Keratinocyte (primary cell): ENCODE measurements at regions not wholly inside any gene's neighbourhood (a gene's known extent, or its start where the extent isn't known, plus 50 kb on each side); places are given as distances from the start of the nearest gene placed in this dataset.

Experiments used
- DNase-seq: peaks from one replicate; pipeline ENCODE4 v3.0.0-alpha.2; 2011; ENCODE audit warnings: low read depth, missing footprints, low spot score
- FAIRE-seq: peaks from 2 replicates; lab custom pipeline; 2011; peaks lifted over from hg19 to GRCh38; lab: Jason Lieb, UNC
- H2AFZ ChIP-seq: 2 replicates; pipeline ENCODE4 v1.6.0; 2012; ENCODE audit warnings: low read length, control low read depth, inconsistent platforms; ENCODE audit not compliant: control insufficient read depth
- H3K27ac ChIP-seq: 2 replicates; pipeline ENCODE4 v1.5.1; 2011; ENCODE audit warnings: low read length; ENCODE audit not compliant: control insufficient read depth, insufficient read depth
- H3K27me3 ChIP-seq: 3 replicates; pipeline ENCODE4 v1.6.0; 2011; ENCODE audit warnings: low read length; ENCODE audit not compliant: control insufficient read depth, insufficient read depth; ENCODE audit errors: extremely low read depth
- H3K36me3 ChIP-seq, 2 experiments: 2 replicates in 1 of 2; 3 replicates in 1 of 2; pipeline ENCODE4 v1.5.1; 2011; ENCODE audit warnings: low read length in 2 of 2, mild to moderate bottlenecking in 1 of 2; ENCODE audit not compliant: control insufficient read depth in 2 of 2, insufficient read depth in 2 of 2; ENCODE audit errors: extremely low read depth in 1 of 2
- H3K4me1 ChIP-seq: 3 replicates; pipeline ENCODE4 v1.5.1; 2011; ENCODE audit warnings: low read length; ENCODE audit not compliant: control insufficient read depth, insufficient read depth; ENCODE audit errors: extremely low read depth
- H3K4me2 ChIP-seq: 3 replicates; pipeline ENCODE4 v1.6.0; 2011; ENCODE audit warnings: low read depth, low read length; ENCODE audit not compliant: control insufficient read depth, insufficient read depth; ENCODE audit errors: extremely low read depth
- H3K4me3 ChIP-seq, 3 experiments: fragments of 200-600 bp in 1 of 3; sonication (generic) in 1 of 3; 2 replicates in 2 of 3; 3 replicates in 1 of 3; pipeline ENCODE4 v1.5.1; 2011 to 2016; ENCODE audit warnings: low read length in 3 of 3, mild to moderate bottlenecking in 3 of 3, control low read depth in 2 of 3, inconsistent platforms in 1 of 3, low read depth in 1 of 3, mixed read lengths in 1 of 3, mixed run types in 1 of 3, moderate library complexity in 1 of 3; ENCODE audit not compliant: control insufficient read depth in 2 of 3, insufficient read depth in 2 of 3; ENCODE audit errors: extremely low read depth in 1 of 3
- H3K79me2 ChIP-seq: 2 replicates; pipeline ENCODE4 v1.6.0; 2012; ENCODE audit warnings: low read length; ENCODE audit not compliant: control insufficient read depth, insufficient read depth
- H3K9ac ChIP-seq: 3 replicates; pipeline ENCODE4 v1.6.0; 2011; ENCODE audit warnings: low read length; ENCODE audit not compliant: control insufficient read depth, insufficient read depth; ENCODE audit errors: extremely low read depth
- H3K9me1 ChIP-seq: 3 replicates; pipeline ENCODE4 v1.6.0; 2011; ENCODE audit warnings: low read length; ENCODE audit not compliant: control insufficient read depth, insufficient read depth; ENCODE audit errors: extremely low read depth
- H3K9me3 ChIP-seq: 2 replicates; pipeline ENCODE4 v1.5.1; 2012; ENCODE audit warnings: low read depth, low read length; ENCODE audit not compliant: control insufficient read depth
- H4K20me1 ChIP-seq: 3 replicates; pipeline ENCODE4 v1.6.0; 2011; ENCODE audit warnings: low read length; ENCODE audit not compliant: control insufficient read depth, insufficient read depth; ENCODE audit errors: extremely low read depth
- EZH2 ChIP-seq: IDR thresholded peaks from one replicate; pipeline ENCODE4 v1.6.1; 2012; ENCODE audit warnings: inconsistent platforms, mild to moderate bottlenecking, low read length, moderate library complexity
- dilution Hi-C: fragments of 300-500 bp; cut with MboI; formaldehyde crosslinking; loops from one replicate; pipeline ENCODE4 v1.7.0; 2020; ENCODE audit warnings: low sequenced_read_pairs; ENCODE audit not compliant: extremely low pct_ligation_motif_present
- TF ChIP-seq, protein P1 (sequence below), 3 experiments: IDR thresholded peaks in 1 of 3; conservative IDR thresholded peaks in 1 of 3; optimal IDR thresholded peaks in 1 of 3; 2 replicates in 2 of 3; 3 replicates in 1 of 3; pipeline versions ENCODE3 to v1.5.1; 2011; ENCODE audit warnings: low read length in 3 of 3, mild to moderate bottlenecking in 3 of 3, moderate library complexity in 2 of 3, control low read depth in 1 of 3, inconsistent platforms in 1 of 3; ENCODE audit not compliant: insufficient read depth in 2 of 3; ENCODE audit errors: extremely low read depth in 1 of 3

DNA sequence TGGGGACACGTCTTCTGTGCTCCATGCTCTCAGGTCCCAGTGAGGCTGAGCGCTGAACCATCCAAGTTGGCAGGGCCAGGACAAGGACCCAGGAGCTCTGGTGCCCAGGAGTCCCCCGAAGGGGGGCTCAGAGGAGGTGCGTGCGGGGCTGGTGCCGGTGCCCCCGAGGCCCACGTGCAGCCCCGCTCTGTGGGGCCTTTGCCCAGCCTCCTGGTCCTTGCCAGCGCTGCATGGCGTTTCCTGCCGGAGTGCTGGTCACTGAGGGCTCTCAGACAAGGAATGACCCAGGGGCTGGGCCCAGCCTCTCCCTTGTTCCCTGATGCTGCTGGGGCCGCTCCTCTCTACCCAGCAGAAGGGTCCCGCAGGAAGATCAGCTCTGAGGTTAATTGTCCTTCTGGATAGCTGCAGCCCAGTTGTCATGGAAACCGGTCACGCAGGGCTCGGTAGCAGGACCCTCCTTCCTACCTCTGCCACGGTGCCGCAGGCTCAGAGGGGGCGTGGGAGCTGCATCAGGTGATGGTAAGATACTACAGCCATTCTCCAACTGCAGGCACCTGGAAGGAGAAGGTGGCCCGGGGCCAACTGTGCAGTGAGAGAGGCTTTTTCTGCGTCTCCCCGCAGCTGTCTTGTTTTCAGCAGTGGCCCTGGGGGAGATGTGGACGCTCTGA is 64.5 kb downstream of the RRM2 start:
- no peaks in the 10 kb centered on the region for H3K9me1 ChIP-seq
- H3K27me3 ChIP-seq: no peaks in the 10 kb centered on the region
- DNase-seq (no peak), FAIRE-seq (no peak)
- no peaks in the 10 kb centered on the region for H3K4me1 ChIP-seq
- dilution Hi-C loops: no loop called here
- no peaks in the 10 kb centered on the region for H3K79me2 ChIP-seq
- H3K27ac ChIP-seq: no peak overlapping the region
- H2AFZ ChIP-seq: no peak overlapping the region
- no peak overlapping the region for H3K4me2 ChIP-seq
- H3K4me3 ChIP-seq: no peak overlapping the region
- no peak overlapping the region for H3K9ac ChIP-seq
- H3K36me3 ChIP-seq: no peaks in the 10 kb centered on the region
- H4K20me1 ChIP-seq: no peaks in the 10 kb centered on the region
- TF ChIP-seq EZH2: no peak
- TF ChIP-seq, protein P1, sequence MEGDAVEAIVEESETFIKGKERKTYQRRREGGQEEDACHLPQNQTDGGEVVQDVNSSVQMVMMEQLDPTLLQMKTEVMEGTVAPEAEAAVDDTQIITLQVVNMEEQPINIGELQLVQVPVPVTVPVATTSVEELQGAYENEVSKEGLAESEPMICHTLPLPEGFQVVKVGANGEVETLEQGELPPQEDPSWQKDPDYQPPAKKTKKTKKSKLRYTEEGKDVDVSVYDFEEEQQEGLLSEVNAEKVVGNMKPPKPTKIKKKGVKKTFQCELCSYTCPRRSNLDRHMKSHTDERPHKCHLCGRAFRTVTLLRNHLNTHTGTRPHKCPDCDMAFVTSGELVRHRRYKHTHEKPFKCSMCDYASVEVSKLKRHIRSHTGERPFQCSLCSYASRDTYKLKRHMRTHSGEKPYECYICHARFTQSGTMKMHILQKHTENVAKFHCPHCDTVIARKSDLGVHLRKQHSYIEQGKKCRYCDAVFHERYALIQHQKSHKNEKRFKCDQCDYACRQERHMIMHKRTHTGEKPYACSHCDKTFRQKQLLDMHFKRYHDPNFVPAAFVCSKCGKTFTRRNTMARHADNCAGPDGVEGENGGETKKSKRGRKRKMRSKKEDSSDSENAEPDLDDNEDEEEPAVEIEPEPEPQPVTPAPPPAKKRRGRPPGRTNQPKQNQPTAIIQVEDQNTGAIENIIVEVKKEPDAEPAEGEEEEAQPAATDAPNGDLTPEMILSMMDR (optimal IDR thresholded peaks at IDR 0.05 in 1 of 3, IDR thresholded peaks at IDR 0.05 in 1 of 3, conservative IDR thresholded peaks at IDR 0.05 in 1 of 3; ENCODE audit: extremely low read depth in 1 of 3, insufficient read depth in 2 of 3, low read length in 3 of 3): no peak
- no peaks in the 10 kb centered on the region for H3K9me3 ChIP-seq

DNA sequence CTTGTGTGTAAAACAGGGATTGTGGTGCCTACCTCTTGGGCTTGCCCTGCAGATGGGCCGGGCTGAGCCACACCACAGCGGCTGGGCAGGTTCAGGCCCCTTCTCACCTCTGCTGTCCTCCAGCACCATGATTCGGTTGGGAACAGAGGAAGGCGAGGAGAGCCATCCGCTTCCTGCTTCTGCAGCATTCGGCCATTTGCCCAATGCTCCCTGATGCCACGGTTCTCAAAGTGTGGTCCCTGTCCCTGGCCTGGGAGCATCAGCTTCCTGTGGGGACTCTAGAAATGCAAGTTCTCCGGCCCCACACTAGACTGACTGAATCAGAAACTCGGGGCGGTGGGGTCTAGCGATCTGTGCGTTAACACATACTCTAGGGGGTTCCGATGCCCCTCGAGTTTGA is 65.1 kb downstream of the RRM2 start:
- no peaks in the 10 kb centered on the region for H4K20me1 ChIP-seq
- no peaks in the 10 kb centered on the region for H3K27me3 ChIP-seq
- H3K36me3 ChIP-seq: no peaks in the 10 kb centered on the region
- no peaks in the 10 kb centered on the region for H3K79me2 ChIP-seq
- H3K9me1 ChIP-seq: no peaks in the 10 kb centered on the region
- TF ChIP-seq, protein P1 (optimal IDR thresholded peaks at IDR 0.05 in 1 of 3, IDR thresholded peaks at IDR 0.05 in 1 of 3, conservative IDR thresholded peaks at IDR 0.05 in 1 of 3; ENCODE audit: extremely low read depth in 1 of 3, insufficient read depth in 2 of 3, low read length in 3 of 3): no peak
- TF ChIP-seq EZH2: no peak
- no peaks in the 10 kb centered on the region for H3K9me3 ChIP-seq
- FAIRE-seq: no peak
- no peak overlapping the region for H3K27ac ChIP-seq
- no peaks in the 10 kb centered on the region for H3K4me1 ChIP-seq
- no peak overlapping the region for H3K4me3 ChIP-seq
- H2AFZ ChIP-seq: no peak overlapping the region
- DNase-seq: no peak
- dilution Hi-C loops: no loop called here
- H3K9ac ChIP-seq: no peak overlapping the region
- H3K4me2 ChIP-seq: no peak overlapping the region
